ENCODE measurements at regions not wholly inside any gene's neighbourhood (a gene's known extent, or its start where the extent isn't known, plus 50 kb on each side); places are given as distances from the start of the nearest gene placed in this dataset.
"Not testable (repeated sequence)": the region's sequence is repeated elsewhere in the genome, so short reads cannot be mapped to it uniquely, and the experiment has no call there.

DNA sequence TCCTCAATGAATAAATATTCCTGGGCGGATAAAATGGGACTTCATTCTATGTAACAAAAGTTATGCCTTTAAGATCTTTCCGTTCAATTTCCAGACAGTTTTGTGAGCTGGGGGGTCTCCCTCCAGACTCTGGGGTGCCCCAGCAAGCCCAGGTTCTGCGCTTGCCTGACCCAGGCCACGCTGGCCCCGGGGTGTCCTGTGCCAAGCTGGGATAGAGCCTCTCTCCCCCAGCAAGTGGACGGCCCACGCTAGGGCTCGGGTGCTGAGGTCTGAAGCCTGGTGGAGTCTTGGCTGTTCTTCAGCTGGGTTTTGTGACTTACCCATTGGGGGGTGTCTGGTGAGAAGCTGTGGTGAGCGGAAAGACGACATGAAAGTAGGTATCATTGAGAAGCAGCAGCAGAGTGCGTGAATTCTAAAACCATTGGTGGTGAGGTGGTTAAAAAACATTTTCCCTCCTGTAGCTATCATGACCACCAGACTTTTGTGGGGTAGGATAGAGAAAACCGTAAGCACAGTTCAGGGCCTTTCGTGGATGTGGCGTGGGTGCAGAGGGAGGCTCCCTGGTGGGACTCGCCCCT lies 346.8 kb downstream of the ANAPC1 start:
- no peak for TF ChIP-seq ZFX (IDR thresholded peaks at IDR 0.05)
- TF ChIP-seq, protein P1, sequence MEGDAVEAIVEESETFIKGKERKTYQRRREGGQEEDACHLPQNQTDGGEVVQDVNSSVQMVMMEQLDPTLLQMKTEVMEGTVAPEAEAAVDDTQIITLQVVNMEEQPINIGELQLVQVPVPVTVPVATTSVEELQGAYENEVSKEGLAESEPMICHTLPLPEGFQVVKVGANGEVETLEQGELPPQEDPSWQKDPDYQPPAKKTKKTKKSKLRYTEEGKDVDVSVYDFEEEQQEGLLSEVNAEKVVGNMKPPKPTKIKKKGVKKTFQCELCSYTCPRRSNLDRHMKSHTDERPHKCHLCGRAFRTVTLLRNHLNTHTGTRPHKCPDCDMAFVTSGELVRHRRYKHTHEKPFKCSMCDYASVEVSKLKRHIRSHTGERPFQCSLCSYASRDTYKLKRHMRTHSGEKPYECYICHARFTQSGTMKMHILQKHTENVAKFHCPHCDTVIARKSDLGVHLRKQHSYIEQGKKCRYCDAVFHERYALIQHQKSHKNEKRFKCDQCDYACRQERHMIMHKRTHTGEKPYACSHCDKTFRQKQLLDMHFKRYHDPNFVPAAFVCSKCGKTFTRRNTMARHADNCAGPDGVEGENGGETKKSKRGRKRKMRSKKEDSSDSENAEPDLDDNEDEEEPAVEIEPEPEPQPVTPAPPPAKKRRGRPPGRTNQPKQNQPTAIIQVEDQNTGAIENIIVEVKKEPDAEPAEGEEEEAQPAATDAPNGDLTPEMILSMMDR (conservative IDR thresholded peaks at IDR 0.05), result no peak
- no peak overlapping the region for H3K27ac ChIP-seq

DNA sequence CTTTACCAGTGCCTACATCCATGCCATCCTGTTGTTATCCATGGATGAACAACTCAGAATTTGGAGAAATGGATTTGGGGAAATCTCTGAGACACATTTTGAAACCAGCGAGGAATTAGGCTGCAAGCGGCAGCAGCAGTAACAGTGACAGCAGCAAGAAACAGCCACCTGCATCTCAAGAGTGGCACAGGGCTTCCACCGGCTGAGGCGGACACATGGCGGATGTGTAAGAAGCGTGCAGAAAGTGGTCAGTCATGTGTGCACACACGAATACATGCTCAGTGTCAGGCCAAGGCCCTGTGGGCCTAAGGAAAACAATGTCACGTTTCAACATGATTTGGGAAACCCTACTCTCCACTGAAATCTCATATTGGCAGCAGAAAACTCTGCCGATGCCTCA lies 344.0 kb downstream of the ANAPC1 start:
- H3K27ac ChIP-seq, result not testable (repeated sequence)

DNA sequence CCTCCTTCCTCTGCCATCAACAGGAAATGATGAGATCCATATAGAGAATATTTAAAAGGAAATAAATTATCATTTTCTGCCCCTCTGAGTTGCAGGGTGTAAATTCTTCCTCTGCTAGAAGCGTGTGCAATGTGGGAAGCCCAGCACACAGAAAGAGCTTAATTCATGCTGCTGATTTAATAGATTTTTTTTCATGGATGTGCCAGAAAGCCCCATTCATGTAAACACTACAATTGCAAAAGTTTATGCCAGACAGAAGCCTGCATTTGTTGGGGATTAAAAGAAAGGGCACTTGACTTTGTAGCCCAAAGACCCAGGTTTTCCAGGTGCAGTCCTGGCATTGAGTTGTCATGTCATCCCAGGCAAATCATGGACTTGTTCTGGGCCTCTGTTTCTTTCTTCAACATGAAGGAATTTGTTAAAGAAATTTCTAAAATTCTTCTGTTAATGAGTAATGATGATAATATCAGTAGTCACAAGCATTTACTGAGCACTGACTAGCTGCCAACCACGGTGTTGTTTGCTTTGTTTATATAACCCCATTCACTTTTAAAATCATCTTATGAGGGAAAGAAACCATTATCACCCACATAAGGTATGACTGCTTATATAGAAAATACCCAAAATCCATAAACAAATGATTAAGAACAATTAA lies 341.7 kb downstream of the ANAPC1 start:
- not testable (repeated sequence) for H3K27ac ChIP-seq

DNA sequence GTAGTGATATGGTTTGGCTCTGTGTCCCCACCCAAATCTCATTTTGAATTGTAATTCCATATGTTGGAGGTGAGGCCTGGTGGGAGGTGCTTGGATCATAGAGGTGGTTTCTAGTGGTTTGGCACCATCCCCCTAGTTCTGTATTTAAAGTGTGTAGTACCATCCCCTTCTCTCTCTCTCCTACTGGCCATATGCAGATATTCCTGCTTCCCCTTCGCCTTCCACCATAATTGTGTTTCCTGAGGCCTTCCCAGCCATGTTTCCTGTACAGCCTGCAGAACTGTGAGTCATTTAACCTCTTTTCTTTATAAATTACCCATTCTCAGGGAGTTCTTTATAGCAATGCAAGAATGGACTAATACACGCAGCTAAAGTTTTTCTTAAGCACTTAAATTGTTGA lies 340.0 kb downstream of the ANAPC1 start:
- not testable (repeated sequence) for H3K27ac ChIP-seq

DNA sequence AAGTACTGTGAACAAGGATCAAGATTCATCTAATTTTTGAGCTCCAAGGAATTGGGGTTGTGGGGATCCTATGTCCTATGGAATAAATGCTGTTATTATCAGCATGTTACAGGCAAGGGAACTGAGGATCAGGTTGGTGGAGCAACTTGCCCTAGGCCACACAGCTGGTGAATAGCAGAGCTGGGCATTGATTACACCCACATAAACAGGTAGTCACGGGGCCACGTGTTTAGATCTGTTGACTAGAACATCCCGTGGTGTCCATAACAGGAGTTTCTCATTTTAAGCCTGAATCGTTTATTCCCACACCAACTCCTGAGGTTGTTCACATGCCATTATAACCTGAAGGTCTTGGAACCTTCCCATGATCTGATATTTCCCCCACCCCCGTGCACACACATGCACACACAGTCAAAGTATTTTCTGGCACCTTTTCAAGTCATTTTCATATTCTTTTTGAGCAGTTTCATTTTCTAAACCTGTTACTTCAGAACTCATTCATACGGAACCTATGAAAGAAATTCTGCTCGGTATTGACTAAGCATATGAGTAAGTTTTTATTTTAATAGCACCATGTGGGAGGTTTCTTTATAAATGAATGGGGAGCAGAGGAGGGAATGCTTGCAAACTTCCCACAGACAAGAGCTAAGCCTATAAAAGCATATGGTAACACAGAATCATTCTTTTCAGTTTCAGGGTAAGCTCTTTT lies 338.1 kb downstream of the ANAPC1 start:
- H3K27ac ChIP-seq, result not testable (repeated sequence)

DNA sequence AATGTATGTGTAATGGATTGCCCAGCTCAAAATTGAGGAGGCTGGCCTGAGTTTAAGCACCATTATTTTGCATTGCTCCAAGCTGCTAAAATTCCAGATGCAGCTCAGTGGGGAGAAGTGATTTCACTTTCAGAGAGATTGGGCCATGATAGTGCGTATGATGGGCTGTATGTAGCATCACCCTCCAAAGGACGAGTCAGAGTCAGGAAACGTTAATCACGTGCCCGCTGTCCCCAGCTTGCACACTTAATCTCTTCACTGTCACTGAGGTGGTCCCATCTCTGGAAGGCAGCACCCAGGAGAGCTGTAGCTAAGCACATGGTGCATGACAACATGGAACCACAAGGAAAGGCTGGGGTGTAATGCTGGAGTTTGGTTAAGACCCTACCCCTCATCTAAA lies 337.4 kb downstream of the ANAPC1 start:
- H3K27ac ChIP-seq, result not testable (repeated sequence)

DNA sequence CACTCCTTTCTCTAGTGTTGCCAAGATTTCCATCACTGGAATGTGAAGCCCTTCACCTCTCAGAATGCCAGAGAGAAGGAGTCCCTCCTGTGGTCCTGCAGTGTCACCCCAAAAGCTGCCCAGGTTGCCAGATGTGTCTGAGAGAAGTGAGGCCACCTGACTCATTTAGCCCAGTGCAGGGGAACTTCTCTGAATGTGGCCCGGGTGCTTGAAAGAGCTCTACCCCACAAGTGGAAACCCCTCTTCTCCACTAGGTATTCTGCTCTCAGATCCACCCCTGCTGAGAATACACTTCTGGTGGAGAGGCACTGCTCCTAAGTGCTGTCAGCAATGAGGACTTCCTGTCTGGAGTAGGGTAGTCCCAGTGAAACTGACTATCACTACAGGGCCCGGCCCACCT lies 334.8 kb downstream of the ANAPC1 start:
- not testable (repeated sequence) for H3K27ac ChIP-seq

DNA sequence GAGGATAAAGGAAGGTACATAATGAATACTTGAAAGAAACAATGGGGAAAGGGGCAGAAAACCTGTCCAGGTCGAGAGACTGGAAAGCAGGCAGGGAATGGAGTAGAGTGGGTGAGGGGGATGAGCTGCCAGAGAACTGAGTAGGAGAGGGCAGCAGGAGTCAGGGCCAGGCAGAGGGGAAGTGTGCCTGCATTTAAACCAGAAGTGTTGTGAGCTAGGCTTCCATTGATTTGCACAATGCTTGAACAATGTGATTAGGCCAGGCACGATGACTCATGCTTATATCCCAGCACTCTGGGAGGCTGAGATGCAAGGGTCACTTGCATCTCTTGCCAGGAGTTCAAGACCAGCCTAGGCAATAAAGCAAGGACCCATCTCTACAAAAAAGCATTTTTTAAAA lies 332.6 kb downstream of the ANAPC1 start:
- H3K27ac ChIP-seq, result not testable (repeated sequence)

DNA sequence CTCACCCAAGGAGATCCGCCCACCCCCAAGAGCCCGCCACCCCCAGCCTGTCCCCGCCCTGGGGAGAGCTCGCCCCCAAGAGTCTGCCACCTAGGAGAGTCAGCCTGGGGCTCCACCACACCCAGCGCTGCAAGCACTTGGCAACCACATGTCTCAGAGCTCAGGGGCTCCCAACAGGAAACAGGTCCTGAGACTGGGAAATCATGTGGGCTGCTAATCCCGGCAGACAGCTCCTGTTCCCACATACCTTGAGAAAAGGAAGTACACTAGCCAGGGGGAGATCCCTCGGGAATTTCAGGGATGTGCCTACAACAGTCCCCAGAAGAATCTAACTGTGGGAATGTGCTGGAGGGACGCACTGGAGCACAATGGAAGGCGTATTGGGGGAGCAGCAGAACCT lies 331.4 kb downstream of the ANAPC1 start:
- not testable (repeated sequence) for H3K27ac ChIP-seq

DNA sequence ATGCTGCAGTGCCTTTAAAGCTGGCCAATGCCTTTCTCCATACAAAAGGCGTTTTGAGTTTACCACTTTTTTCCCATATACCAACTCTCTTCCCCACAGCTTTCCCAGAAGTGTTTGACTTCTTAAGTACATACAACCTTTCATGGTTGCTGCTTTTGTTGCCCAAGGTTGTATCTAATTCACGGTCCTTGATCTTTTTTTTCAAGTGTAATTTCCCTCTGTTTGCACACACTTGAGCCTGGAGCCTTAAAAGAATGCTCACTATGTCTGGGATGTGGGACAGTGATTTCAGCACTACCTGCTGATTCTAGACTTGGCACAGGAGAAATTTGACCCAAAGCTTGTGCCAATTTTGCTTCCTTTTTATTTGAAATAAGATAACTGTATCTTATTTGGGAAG lies 324.7 kb downstream of the ANAPC1 start:
- H3K27ac ChIP-seq, result not testable (repeated sequence)

DNA sequence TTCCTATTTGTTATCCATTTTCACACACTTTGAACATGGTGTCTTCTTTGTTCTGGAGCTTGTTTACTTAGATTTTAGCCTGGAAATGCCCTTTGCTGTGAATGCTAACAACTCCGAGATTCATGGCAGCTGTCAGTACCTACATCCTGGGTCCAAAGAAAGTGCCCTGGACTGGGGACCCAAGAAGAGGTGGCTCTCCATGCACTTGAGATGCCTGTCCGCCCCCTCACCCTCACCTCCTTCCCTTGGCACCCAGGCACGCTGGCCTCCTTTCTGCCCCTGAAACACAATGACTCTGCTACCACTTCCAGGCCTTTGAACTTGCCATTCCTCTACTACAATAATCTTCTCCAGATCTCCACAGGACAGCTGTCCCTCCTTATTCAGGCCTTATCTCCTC lies 324.2 kb downstream of the ANAPC1 start:
- not testable (repeated sequence) for H3K27ac ChIP-seq

DNA sequence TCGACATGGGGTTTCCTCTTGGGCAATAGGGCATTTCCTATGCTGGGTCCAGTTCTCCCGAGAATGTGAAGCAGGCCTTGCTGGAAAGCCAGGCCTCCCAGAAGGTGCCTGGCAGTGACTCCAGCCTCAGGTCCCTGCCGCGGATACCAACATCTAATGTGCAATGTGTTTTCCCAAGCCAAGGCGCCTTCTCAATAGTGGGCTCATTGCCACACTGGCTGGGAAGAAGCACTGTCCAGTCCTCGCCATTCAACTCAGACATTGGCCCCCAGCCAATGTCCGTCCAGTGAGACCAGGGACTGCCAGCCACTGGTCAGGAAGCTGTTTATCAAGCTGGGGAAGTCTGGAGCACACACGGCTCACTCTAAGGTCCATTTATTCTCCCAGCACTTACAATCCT lies 317.9 kb downstream of the ANAPC1 start:
- not testable (repeated sequence) for H3K27ac ChIP-seq

DNA sequence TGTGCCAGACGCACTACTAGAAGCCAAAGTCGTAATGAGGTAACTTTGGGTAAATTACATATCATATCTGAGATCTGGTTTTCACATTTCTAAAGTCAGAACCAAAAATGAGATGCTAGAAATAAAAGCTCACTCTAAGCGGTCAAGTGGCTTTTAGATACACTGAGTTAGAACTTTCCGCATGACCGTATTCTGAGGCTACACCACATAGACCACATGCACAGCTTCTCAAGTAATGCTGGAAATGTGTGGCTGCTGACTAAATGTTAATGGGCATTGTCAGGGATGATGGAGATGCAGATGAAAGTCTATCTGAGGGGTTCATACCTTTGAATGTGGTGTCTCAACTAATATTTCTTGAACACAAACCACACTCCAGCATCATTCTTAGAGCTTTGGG lies 316.8 kb downstream of the ANAPC1 start:
- not testable (repeated sequence) for H3K27ac ChIP-seq

DNA sequence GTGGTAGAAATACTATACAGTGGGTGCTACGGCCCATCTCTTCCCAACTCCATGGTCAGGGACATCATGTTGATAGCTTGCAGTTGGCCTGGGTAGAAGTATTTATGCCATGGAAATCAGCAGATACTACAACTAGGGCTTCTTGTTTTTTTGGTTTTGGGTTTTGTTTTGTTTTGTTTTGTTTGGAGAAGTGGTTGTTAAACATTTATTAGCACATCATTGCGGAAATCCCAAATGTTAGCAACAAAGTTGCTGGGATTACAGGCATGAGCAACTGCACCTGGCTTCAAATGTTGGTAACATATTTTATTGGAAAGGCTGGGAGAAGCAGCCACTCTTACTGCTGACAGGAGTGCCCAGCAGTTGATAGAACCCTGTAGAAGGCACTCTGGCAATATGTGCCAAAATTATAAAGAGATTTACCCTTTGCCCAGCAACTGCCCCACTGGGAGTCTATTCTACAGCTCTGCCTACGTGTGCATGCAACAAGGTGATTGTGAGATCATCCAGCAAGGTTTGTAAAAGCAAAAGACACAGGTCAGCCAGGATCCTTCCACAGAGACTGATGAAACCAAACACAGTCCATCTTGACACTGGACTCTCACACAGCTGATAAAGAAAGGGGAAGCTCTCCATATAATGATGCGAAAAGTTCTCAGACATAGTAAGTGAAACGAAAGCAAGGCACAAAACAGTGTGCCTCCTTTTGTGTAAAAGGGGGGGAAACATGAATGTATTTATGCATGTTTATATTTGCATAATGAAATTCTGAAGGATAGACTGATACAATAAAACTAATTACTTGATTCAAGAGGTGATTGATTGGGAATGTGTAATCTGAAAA lies 314.4 kb downstream of the ANAPC1 start:
- H3K27ac ChIP-seq, result not testable (repeated sequence)

DNA sequence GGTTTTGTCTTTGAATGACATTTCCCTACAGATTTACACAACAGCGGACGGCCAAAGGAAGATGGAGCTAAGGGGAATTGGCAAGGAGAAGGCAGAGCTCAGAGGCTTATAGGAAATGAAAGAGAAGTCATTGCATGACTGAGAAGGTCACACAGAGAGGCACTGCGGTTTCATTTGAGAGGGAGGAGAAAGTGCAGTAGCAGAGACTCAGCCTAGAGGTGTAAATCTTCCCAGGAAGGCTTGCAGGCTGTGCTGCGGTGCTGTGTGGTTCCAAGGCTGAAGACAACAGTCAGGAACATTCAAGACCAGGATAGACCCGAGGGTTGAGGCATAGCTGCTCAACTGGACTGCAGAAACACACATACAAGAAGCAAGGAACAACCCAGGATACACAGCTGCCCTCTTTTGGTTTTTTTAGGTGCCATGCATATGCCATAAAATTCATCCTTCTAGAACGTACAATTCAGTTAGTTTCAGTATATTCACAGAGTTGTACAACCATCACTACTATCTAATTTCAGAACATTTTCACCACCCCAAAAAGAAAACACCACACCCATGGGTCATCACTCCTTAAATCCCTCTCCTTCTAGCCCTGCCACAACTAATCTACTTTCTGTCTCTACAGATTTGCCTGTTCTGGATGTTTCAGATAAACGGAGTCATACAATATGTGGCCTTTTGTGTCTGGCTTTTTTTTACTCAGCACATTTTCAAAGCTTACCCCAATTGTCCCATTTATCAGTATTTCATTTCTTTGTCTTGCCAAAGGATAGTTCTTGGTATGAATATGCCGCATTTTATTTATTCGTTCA lies 313.5 kb downstream of the ANAPC1 start:
- not testable (repeated sequence) for H3K27ac ChIP-seq

DNA sequence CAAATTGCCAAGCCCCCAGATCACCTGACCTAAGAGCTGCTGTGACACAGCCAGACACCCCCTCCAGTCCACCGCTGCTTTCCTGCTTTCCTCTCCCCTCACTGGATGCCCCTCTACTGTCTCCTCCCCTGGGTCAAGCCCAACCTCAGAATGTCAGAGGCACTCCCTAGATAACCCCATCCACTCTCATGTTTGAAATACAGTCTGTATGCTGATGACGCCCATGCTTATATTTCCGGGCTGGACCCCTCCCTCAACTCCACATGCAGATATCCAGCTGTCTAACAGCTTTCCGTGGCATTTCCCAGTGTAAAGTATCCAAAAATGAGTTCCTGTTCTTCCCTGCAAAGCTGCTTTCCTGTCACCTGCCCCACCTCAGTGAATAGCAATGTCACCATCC lies 309.2 kb downstream of the ANAPC1 start:
- not testable (repeated sequence) for H3K27ac ChIP-seq

DNA sequence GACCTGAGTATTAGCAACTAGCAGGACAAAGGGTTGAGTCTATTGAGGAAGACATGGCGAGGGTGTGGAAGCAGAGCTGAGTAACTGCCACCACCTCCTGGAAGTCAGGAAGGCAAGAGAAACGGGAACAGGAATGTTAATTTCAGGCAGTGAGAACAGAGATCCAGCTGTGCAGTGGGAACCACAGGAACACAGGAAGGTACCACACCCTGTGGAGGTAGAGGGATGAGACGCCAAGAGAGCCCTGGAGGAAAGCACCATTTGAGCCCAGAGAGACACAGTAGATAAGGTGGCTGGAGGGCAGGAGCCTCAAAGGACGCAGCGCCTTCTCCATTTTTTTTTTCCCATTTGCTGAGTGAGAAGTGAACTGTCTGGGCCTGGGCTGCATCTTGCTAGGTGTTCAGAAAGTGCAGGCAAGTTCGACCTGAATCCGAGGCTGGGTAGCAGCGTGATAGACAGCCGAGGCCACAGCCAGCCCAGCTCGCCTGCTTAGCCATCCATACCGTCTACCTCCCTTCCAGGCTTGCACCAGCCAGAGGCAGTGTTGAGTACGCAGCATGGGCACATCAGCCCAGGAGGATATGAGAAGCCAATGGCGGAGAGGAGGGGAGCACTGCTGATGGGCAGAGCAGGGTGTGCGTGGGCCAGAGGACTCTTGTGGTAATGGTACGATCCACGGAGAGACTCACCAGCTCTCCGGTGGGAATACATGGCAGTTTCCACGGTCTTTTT lies 306.7 kb downstream of the ANAPC1 start:
- not testable (repeated sequence) for H3K27ac ChIP-seq

DNA sequence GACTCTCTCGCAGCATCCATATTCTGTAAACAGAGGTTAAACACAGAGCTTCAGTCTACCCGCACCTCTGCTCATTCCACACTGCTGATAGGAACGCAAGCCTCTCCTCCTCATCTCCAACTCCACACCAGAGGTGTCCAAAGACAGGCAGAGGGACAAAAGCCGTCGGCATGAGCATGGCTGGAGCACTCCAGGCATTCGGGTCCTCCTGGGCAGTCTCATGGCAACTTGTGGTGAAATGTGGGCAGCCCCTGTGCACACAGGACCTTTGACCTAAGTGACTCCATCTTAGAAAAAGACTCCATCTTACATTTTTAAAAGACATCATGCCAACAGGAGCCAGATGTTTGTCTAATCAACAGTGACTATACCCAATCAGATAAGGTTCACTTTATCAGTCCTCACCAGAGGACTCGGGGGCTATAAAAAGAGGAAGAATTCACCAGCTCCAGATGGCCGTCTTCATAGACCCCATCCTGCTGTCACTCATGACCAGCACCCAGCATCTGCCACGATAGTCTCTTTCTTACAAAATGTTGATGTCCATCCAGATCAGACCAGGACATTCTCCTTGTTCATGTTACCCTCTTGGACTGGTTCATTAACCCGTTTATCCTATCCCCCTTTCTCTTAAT lies 304.4 kb downstream of the ANAPC1 start:
- not testable (repeated sequence) for H3K27ac ChIP-seq

DNA sequence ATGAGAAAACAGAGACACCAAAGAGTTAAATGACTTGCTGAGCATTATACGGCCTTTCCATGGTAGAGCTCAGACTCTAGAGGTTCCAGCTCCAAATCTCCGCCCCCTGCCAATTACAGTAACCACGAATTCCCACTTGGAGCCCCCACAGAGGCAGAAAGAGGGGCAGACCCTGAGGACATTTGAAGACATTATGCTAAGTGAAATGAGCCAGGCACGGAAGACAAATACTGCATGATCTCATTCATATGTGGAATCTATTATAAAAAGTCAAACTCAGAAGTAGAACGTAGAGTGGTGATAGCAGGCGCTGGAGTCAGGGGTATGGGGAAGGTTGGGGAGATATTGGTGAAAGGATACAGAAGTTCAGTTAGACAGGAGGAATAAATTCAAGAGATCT lies 303.4 kb downstream of the ANAPC1 start:
- not testable (repeated sequence) for H3K27ac ChIP-seq
